H9 (cell line): ENCODE measurements at regions not wholly inside any gene's neighbourhood (a gene's known extent, or its start where the extent isn't known, plus 50 kb on each side); places are given as distances from the start of the nearest gene placed in this dataset.
"Not testable (repeated sequence)": the region's sequence is repeated elsewhere in the genome, so short reads cannot be mapped to it uniquely, and the experiment has no call there.

Experiments
- DNase-seq: peaks from one replicate; pipeline ENCODE4 v3.0.0-alpha.2; 2017
- H2AFZ ChIP-seq: one replicate; pipeline ENCODE4 v1.6.1; 2013; ENCODE audit warnings: mild to moderate bottlenecking, low read length, control low read depth, moderate library complexity
- H2AK5ac ChIP-seq: 2 replicates; pipeline ENCODE4 v1.6.1; 2013; ENCODE audit warnings: low read length, control low read depth, mixed read lengths; ENCODE audit not compliant: insufficient read length
- H2BK120ac ChIP-seq: one replicate; pipeline ENCODE4 v1.6.1; 2013; ENCODE audit warnings: low read depth, mild to moderate bottlenecking, low read length, control low read depth, inconsistent platforms; ENCODE audit not compliant: poor library complexity, severe bottlenecking
- H2BK12ac ChIP-seq: 2 replicates; pipeline ENCODE4 v1.6.1; 2013; ENCODE audit warnings: low read length, control low read depth, mixed read lengths, low read depth; ENCODE audit not compliant: insufficient read length
- H2BK15ac ChIP-seq: 2 replicates; pipeline ENCODE4 v1.6.1; 2013; ENCODE audit warnings: low read depth, low read length, control low read depth
- H2BK20ac ChIP-seq: one replicate; pipeline ENCODE4 v1.6.1; 2013; ENCODE audit warnings: low read depth, mild to moderate bottlenecking, low read length, control low read depth, inconsistent platforms; ENCODE audit not compliant: poor library complexity, severe bottlenecking
- H2BK5ac ChIP-seq: 2 replicates; pipeline ENCODE4 v1.6.1; 2013; ENCODE audit warnings: low read length, control low read depth, mixed read lengths; ENCODE audit not compliant: insufficient read length
- H3K14ac ChIP-seq: 2 replicates; pipeline ENCODE4 v1.6.1; 2013; ENCODE audit warnings: low read length, control low read depth; ENCODE audit not compliant: insufficient read depth
- H3K18ac ChIP-seq: 2 replicates; pipeline ENCODE4 v1.6.1; 2013; ENCODE audit warnings: low read depth, mild to moderate bottlenecking, mixed read lengths, low read length, control low read depth; ENCODE audit not compliant: insufficient read length
- H3K23ac ChIP-seq: 2 replicates; pipeline ENCODE4 v1.6.1; 2013; ENCODE audit warnings: low read length, control low read depth, mixed read lengths, low read depth; ENCODE audit not compliant: insufficient read length
- H3K23me2 ChIP-seq: 2 replicates; pipeline ENCODE4 v1.6.1; 2013; ENCODE audit warnings: low read depth, mild to moderate bottlenecking, mixed read lengths, low read length, control low read depth; ENCODE audit not compliant: insufficient read length, poor library complexity, severe bottlenecking
- H3K27ac ChIP-seq: 2 replicates; pipeline ENCODE4 v1.5.1; 2013; ENCODE audit warnings: low read length, control low read depth, mixed read lengths, low read depth; ENCODE audit not compliant: insufficient read length
- H3K27me3 ChIP-seq: 2 replicates; pipeline ENCODE4 v1.6.1; 2013; ENCODE audit warnings: low read length, control low read depth, inconsistent platforms; ENCODE audit not compliant: insufficient read depth
- H3K4ac ChIP-seq: 2 replicates; pipeline ENCODE4 v1.6.1; 2013; ENCODE audit warnings: low read depth, mild to moderate bottlenecking, control low read depth, inconsistent platforms, low read length, moderate library complexity
- H3K4me1 ChIP-seq: 2 replicates; pipeline ENCODE4 v1.6.1; 2013; ENCODE audit warnings: low read length, control low read depth, inconsistent platforms; ENCODE audit not compliant: insufficient read depth
- H3K4me2 ChIP-seq: 2 replicates; pipeline ENCODE4 v1.6.1; 2013; ENCODE audit warnings: low read length, control low read depth, mixed read lengths; ENCODE audit not compliant: insufficient read length, insufficient read depth
- H3K56ac ChIP-seq: 2 replicates; pipeline ENCODE4 v1.6.1; 2013; ENCODE audit warnings: low read depth, mild to moderate bottlenecking, mixed read lengths, low read length, control low read depth; ENCODE audit not compliant: insufficient read length
- H3K79me1 ChIP-seq: 2 replicates; pipeline ENCODE4 v1.6.1; 2013; ENCODE audit warnings: low read depth, mild to moderate bottlenecking, moderate library complexity, low read length, control low read depth, inconsistent platforms; ENCODE audit not compliant: insufficient read depth, poor library complexity, severe bottlenecking
- H3K79me2 ChIP-seq: 2 replicates; pipeline ENCODE4 v1.6.1; 2013; ENCODE audit warnings: low read length, control low read depth, inconsistent platforms; ENCODE audit not compliant: insufficient read depth
- H3K9ac ChIP-seq: 2 replicates; pipeline ENCODE4 v1.6.1; 2013; ENCODE audit warnings: low read length, control low read depth, mixed read lengths; ENCODE audit not compliant: insufficient read length; ENCODE audit errors: extremely low read depth
- H3K9me3 ChIP-seq: one replicate; pipeline ENCODE4 v1.6.1; 2013; ENCODE audit warnings: low read depth, low read length, inconsistent platforms; ENCODE audit not compliant: control insufficient read depth
- H3T11ph ChIP-seq: one replicate; pipeline ENCODE4 v1.6.1; 2013; ENCODE audit warnings: mild to moderate bottlenecking, low read length, control low read depth, inconsistent platforms
- H4K20me1 ChIP-seq: one replicate; pipeline ENCODE4 v1.6.1; 2013; ENCODE audit not compliant: control insufficient read depth, insufficient read length, insufficient read depth
- H4K5ac ChIP-seq: 2 replicates; pipeline ENCODE4 v1.6.1; 2013; ENCODE audit warnings: low read depth, mild to moderate bottlenecking, mixed read lengths, low read length, control low read depth; ENCODE audit not compliant: insufficient read length
- H4K8ac ChIP-seq: replicated peaks from 2 replicates; pipeline ENCODE4 v1.6.1; 2013; ENCODE audit warnings: low read length, control low read depth, mixed read lengths, low read depth; ENCODE audit not compliant: insufficient read length
- H4K91ac ChIP-seq: 2 replicates; pipeline ENCODE4 v1.6.1; 2013; ENCODE audit warnings: low read depth, mild to moderate bottlenecking, moderate library complexity, mixed read lengths, low read length, control low read depth; ENCODE audit not compliant: insufficient read length
- H3K27ac Mint-ChIP-seq, 3 experiments: 2 replicates in 2 of 3; 3 replicates in 1 of 3; pipeline ENCODE4 v1.8.0; 2020 to 2021; ENCODE audit warnings: mixed read lengths in 3 of 3, mild to moderate bottlenecking in 1 of 3, moderate library complexity in 1 of 3
- H3K27me3 Mint-ChIP-seq: 2 replicates; pipeline ENCODE4 v1.8.0; 2021; ENCODE audit warnings: low read depth, mild to moderate bottlenecking, moderate library complexity, mixed read lengths
- H3K36me3 Mint-ChIP-seq, 3 experiments: 2 replicates in 2 of 3; 3 replicates in 1 of 3; pipeline ENCODE4 v1.8.0; 2020 to 2021; ENCODE audit warnings: low read depth in 3 of 3, mixed read lengths in 3 of 3; ENCODE audit not compliant: insufficient read depth in 1 of 3
- H3K4me1 Mint-ChIP-seq, 2 experiments: 2 replicates each; pipeline ENCODE4 v1.8.0; 2020; ENCODE audit warnings: mixed read lengths in 2 of 2
- H3K4me3 Mint-ChIP-seq, 2 experiments: 2 replicates in 1 of 2; 3 replicates in 1 of 2; pipeline ENCODE4 v1.8.0; 2020 to 2021; ENCODE audit warnings: mild to moderate bottlenecking in 2 of 2, mixed read lengths in 2 of 2, moderate library complexity in 1 of 2
- H3K9me3 Mint-ChIP-seq, 2 experiments: 2 replicates in 1 of 2; 3 replicates in 1 of 2; pipeline ENCODE4 v1.8.0; 2020; ENCODE audit warnings: mild to moderate bottlenecking in 2 of 2, mixed read lengths in 2 of 2, moderate library complexity in 1 of 2
- WGBS: extraction: QIAGEN DNeasy Blood & Tissue Kit; methylation state at CpG from one replicate; pipeline ENCODE4 v1.1.7; 2013; ENCODE audit warnings: missing lambda C conversion rate, low lambda C conversion rate, mixed read lengths; ENCODE audit not compliant: insufficient read length; ENCODE audit errors: extremely low coverage; 5-methylcytosine and 5-hydroxymethylcytosine counted together

- no CpG with 5 or more reads among the region's 11 CpGs for WGBS
- not testable (repeated sequence) for H3K9ac ChIP-seq
Observed at GRCh38 chr17:43289670-43290069, 55.9 kb upstream of the RNU2-1 start.

GRCh38 chr17:43283606-43284005 is 49.8 kb upstream of the RNU2-1 start:
- H3K14ac ChIP-seq, H3K9ac ChIP-seq, H3K4me1 ChIP-seq, H3K4me1 Mint-ChIP-seq, H3K9me3 Mint-ChIP-seq, H2BK20ac ChIP-seq, DNase-seq, H3K9me3 ChIP-seq, H3K27ac Mint-ChIP-seq, H3K79me1 ChIP-seq, H4K20me1 ChIP-seq, H3K23ac ChIP-seq, H4K5ac ChIP-seq, H2BK12ac ChIP-seq, H2BK5ac ChIP-seq, H3K27me3 Mint-ChIP-seq, H4K8ac ChIP-seq, H2BK15ac ChIP-seq, H3K27ac ChIP-seq, H3K23me2 ChIP-seq, H3K56ac ChIP-seq, H3K36me3 Mint-ChIP-seq, H2AK5ac ChIP-seq, H3K4ac ChIP-seq, H3K18ac ChIP-seq, H3K79me2 ChIP-seq, H3K27me3 ChIP-seq, H2BK120ac ChIP-seq, H2AFZ ChIP-seq, H3T11ph ChIP-seq, H3K4me3 Mint-ChIP-seq, H4K91ac ChIP-seq, H3K4me2 ChIP-seq: not testable (repeated sequence)
- no CpG with 5 or more reads among the region's 15 CpGs for WGBS

More at GRCh38 chr17:43289670-43290069, 55.9 kb upstream of the RNU2-1 start:
- H3T11ph ChIP-seq, H3K79me1 ChIP-seq, H2BK20ac ChIP-seq, H3K4ac ChIP-seq, H2AK5ac ChIP-seq, H4K91ac ChIP-seq, H2BK120ac ChIP-seq, H3K27me3 ChIP-seq, H3K27ac Mint-ChIP-seq, H4K5ac ChIP-seq, H2BK15ac ChIP-seq, H2BK5ac ChIP-seq, H3K27me3 Mint-ChIP-seq, H2AFZ ChIP-seq, H3K4me1 ChIP-seq, H3K18ac ChIP-seq, DNase-seq, H3K14ac ChIP-seq, H3K79me2 ChIP-seq, H3K27ac ChIP-seq, H3K4me2 ChIP-seq, H3K56ac ChIP-seq, H2BK12ac ChIP-seq, H3K9me3 ChIP-seq, H3K9me3 Mint-ChIP-seq, H3K4me1 Mint-ChIP-seq, H3K23me2 ChIP-seq, H4K8ac ChIP-seq, H3K36me3 Mint-ChIP-seq, H4K20me1 ChIP-seq, H3K23ac ChIP-seq, H3K4me3 Mint-ChIP-seq: not testable (repeated sequence)
